Neural cell (in vitro differentiated cells): ENCODE measurements at regions not wholly inside any gene's neighbourhood (a gene's known extent, or its start where the extent isn't known, plus 50 kb on each side); places are given as distances from the start of the nearest gene placed in this dataset.

ENCODE experiments used
- H2AFZ ChIP-seq: fragments of 200-600, 300-800 bp; sonication (generic), shearing (Covaris generic); 2 replicates; pipeline ENCODE4 v1.6.0; 2014; ENCODE audit warnings: low read depth, mild to moderate bottlenecking, antibody characterized with exemption, low read length, moderate library complexity
- H3F3A ChIP-seq: fragments of 200-600 bp; shearing (Covaris generic); 2 replicates; pipeline ENCODE4 v1.6.1; 2016; ENCODE audit warnings: mild to moderate bottlenecking, moderate library complexity, mixed read lengths, antibody characterized with exemption, low read length; ENCODE audit not compliant: insufficient read depth, poor library complexity, severe bottlenecking
- H3K27ac ChIP-seq: fragments of 200-600, 300-800 bp; sonication (generic), shearing (Covaris generic); 2 replicates; pipeline ENCODE4 v1.5.1; 2014; ENCODE audit warnings: mild to moderate bottlenecking, low read length, moderate library complexity
- H3K27me3 ChIP-seq: fragments of 300-800, 200-600 bp; sonication (generic), shearing (Covaris generic); 2 replicates; pipeline ENCODE4 v1.6.0; 2014; ENCODE audit warnings: mild to moderate bottlenecking, low read depth, low read length, moderate library complexity; ENCODE audit not compliant: insufficient read depth
- H3K36me3 ChIP-seq: fragments of 300-800, 200-600 bp; sonication (generic), shearing (Covaris generic); 2 replicates; pipeline ENCODE4 v1.5.1; 2014; ENCODE audit warnings: mild to moderate bottlenecking, antibody characterized with exemption, low read length, moderate library complexity; ENCODE audit not compliant: insufficient read depth
- H3K4me2 ChIP-seq: fragments of 300-800, 200-600 bp; sonication (generic), shearing (Covaris generic); 2 replicates; pipeline ENCODE4 v1.6.0; 2014; ENCODE audit warnings: mild to moderate bottlenecking, low read length
- H3K4me3 ChIP-seq: fragments of 300-800, 200-600 bp; sonication (generic), shearing (Covaris generic); 2 replicates; pipeline ENCODE4 v1.5.1; 2014; ENCODE audit warnings: mild to moderate bottlenecking, low read length, moderate library complexity
- H3K79me2 ChIP-seq: fragments of 200-600 bp; shearing (Covaris generic); replicated peaks from 2 replicates; pipeline ENCODE4 v1.6.0; 2014; ENCODE audit warnings: mild to moderate bottlenecking, low read length, moderate library complexity; ENCODE audit not compliant: insufficient read depth
- H3K9ac ChIP-seq: fragments of 300-800, 200-600 bp; sonication (generic), shearing (Covaris generic); 2 replicates; pipeline ENCODE4 v1.6.1; 2016; ENCODE audit warnings: mild to moderate bottlenecking, low read length, mixed read lengths
- H3K9me2 ChIP-seq: fragments of 200-600 bp; shearing (Covaris generic); 2 replicates; pipeline ENCODE4 v1.6.1; 2016; ENCODE audit warnings: mild to moderate bottlenecking, low read length, mixed read lengths; ENCODE audit not compliant: insufficient read depth
- H3K9me3 ChIP-seq: fragments of 200-600, 300-800 bp; sonication (generic), shearing (Covaris generic); 2 replicates; pipeline ENCODE4 v1.6.1; 2016; ENCODE audit warnings: mild to moderate bottlenecking, mixed run types, low read length, moderate library complexity, mixed read lengths
- H4K20me1 ChIP-seq: fragments of 200-600 bp; shearing (Covaris generic); 2 replicates; pipeline ENCODE4 v1.6.1; 2016; ENCODE audit warnings: mild to moderate bottlenecking, mixed run types; ENCODE audit not compliant: insufficient read depth
- CTCF ChIP-seq: fragments of 450-650 bp; IDR thresholded peaks from 2 replicates; pipeline ENCODE4 v1.5.1; 2014; ENCODE audit warnings: antibody characterized with exemption, mild to moderate bottlenecking, moderate library complexity; ENCODE audit not compliant: poor library complexity, severe bottlenecking
- EP300 ChIP-seq: fragments of 450-650 bp; conservative IDR thresholded peaks from 2 replicates; pipeline ENCODE4 v1.6.1; 2014; ENCODE audit warnings: antibody characterized with exemption, mild to moderate bottlenecking, moderate library complexity; ENCODE audit not compliant: poor library complexity, severe bottlenecking
- EZH2 ChIP-seq: fragments of 200-600, 300-800 bp; shearing (Covaris generic), sonication (generic); IDR thresholded peaks from 2 replicates; pipeline ENCODE4 v1.6.1; 2014; ENCODE audit warnings: antibody characterized with exemption, low read length, borderline replicate concordance, mild to moderate bottlenecking; ENCODE audit not compliant: insufficient read depth, poor library complexity, severe bottlenecking
- MXI1 ChIP-seq: fragments of 450-650 bp; conservative IDR thresholded peaks from 2 replicates; pipeline ENCODE4 v1.6.1; 2014; ENCODE audit warnings: antibody characterized with exemption, mild to moderate bottlenecking; ENCODE audit not compliant: poor library complexity, severe bottlenecking
- POLR2AphosphoS5 ChIP-seq: IDR thresholded peaks from 2 replicates; pipeline ENCODE4 v1.6.1; 2012
- RAD21 ChIP-seq: fragments of 450-650 bp; conservative IDR thresholded peaks from 2 replicates; pipeline ENCODE4 v1.6.1; 2014; ENCODE audit warnings: antibody characterized with exemption, mild to moderate bottlenecking, moderate library complexity
- REST ChIP-seq: IDR thresholded peaks from 2 replicates; pipeline ENCODE4 v1.6.1; 2012; ENCODE audit warnings: borderline replicate concordance
- SMC3 ChIP-seq: fragments of 450-650 bp; conservative IDR thresholded peaks from 2 replicates; pipeline ENCODE4 v1.6.1; 2014; ENCODE audit warnings: antibody characterized with exemption, mild to moderate bottlenecking, moderate library complexity; ENCODE audit not compliant: poor library complexity
- TAF1 ChIP-seq: IDR thresholded peaks from 2 replicates; pipeline ENCODE4 v1.6.1; 2012; ENCODE audit warnings: low read depth

- H3K4me2 ChIP-seq = no peak overlapping the region
- H2AFZ ChIP-seq = no peak overlapping the region
- no peak overlapping the region for H3K4me3 ChIP-seq
- H3F3A ChIP-seq = no peaks in the 10 kb centered on the region
- H3K9ac ChIP-seq = no peak overlapping the region
- H4K20me1 ChIP-seq = no peaks in the 10 kb centered on the region
- no peaks in the 10 kb centered on the region for H3K27me3 ChIP-seq
- no peaks in the 10 kb centered on the region for H3K9me2 ChIP-seq
- no peaks in the 10 kb centered on the region for H3K9me3 ChIP-seq
- H3K36me3 ChIP-seq = no peaks in the 10 kb centered on the region
- TF ChIP-seq POLR2AphosphoS5 (no peak), REST (no peak), TAF1 (no peak), MXI1 (no peak), CTCF (no peak), SMC3 (no peak), RAD21 (no peak), EP300 (no peak), EZH2 (no peak)
- H3K27ac ChIP-seq = no peak overlapping the region
- no peaks in the 10 kb centered on the region for H3K79me2 ChIP-seq
These were observed 208.6 kb downstream of the HRH4 start for GRCh38 chr18:24669015-24669414.

GRCh38 chr18:24669502-24669901 is 209.1 kb downstream of the HRH4 start:
- Histone ChIP-seq H3F3A (no peaks in the 10 kb centered on the region), H2AFZ (no peak overlapping the region), H3K4me2 (no peak overlapping the region), H3K9ac (no peak overlapping the region), H3K79me2 (no peaks in the 10 kb centered on the region), H3K4me3 (no peak overlapping the region), H3K36me3 (no peaks in the 10 kb centered on the region), H4K20me1 (no peaks in the 10 kb centered on the region), H3K9me2 (no peaks in the 10 kb centered on the region), H3K9me3 (no peaks in the 10 kb centered on the region), H3K27me3 (no peaks in the 10 kb centered on the region), H3K27ac (no peak overlapping the region)
- TF ChIP-seq EP300 = no peak
- TF ChIP-seq MXI1 = no peak
- TF ChIP-seq REST = no peak
- no peak for TF ChIP-seq SMC3
- TF ChIP-seq CTCF = no peak
- no peak for TF ChIP-seq RAD21
- no peak for TF ChIP-seq EZH2
- no peak for TF ChIP-seq POLR2AphosphoS5
- TF ChIP-seq TAF1 = no peak
